ENCODE measurements at regions not wholly inside any gene's neighbourhood (a gene's known extent, or its start where the extent isn't known, plus 50 kb on each side); places are given as distances from the start of the nearest gene placed in this dataset.

DNA sequence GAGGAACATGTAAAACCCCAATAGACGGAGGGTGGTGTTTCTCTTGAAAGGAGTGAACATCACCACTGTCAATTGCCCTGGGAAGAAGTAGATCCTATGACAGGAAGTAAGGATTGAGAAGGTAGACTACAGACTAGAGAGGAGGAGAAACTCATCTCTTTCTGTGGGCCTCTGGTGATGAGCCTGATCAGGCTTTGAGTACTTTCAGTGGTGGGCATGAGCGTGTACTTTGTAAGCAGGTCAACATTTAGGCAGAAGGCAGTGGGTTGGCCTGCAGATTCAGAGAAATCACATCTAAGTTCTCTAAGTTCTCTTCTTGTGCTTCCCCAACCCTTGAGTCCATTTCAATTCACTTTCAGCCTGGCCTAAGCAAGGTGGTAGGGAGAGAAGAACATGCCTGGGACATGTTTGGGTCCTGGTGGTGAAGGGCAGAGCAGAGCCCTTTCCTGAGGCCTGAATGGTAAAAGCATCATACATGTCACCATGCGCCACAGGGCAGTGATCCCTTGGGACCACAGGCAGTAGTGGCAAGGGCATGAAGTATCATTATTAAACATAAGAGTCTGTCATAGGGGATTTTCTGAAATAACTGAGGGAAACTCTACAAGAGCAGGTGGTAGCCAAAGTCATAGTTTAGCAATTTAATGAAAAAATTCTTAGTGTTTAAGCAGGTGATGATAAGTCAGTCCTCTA, 56.4 kb upstream of the ANKRD1 start:
- TF ChIP-seq, protein P1, sequence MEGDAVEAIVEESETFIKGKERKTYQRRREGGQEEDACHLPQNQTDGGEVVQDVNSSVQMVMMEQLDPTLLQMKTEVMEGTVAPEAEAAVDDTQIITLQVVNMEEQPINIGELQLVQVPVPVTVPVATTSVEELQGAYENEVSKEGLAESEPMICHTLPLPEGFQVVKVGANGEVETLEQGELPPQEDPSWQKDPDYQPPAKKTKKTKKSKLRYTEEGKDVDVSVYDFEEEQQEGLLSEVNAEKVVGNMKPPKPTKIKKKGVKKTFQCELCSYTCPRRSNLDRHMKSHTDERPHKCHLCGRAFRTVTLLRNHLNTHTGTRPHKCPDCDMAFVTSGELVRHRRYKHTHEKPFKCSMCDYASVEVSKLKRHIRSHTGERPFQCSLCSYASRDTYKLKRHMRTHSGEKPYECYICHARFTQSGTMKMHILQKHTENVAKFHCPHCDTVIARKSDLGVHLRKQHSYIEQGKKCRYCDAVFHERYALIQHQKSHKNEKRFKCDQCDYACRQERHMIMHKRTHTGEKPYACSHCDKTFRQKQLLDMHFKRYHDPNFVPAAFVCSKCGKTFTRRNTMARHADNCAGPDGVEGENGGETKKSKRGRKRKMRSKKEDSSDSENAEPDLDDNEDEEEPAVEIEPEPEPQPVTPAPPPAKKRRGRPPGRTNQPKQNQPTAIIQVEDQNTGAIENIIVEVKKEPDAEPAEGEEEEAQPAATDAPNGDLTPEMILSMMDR (IDR thresholded peaks at IDR 0.05) = no peak
- TF ChIP-seq, protein P2, sequence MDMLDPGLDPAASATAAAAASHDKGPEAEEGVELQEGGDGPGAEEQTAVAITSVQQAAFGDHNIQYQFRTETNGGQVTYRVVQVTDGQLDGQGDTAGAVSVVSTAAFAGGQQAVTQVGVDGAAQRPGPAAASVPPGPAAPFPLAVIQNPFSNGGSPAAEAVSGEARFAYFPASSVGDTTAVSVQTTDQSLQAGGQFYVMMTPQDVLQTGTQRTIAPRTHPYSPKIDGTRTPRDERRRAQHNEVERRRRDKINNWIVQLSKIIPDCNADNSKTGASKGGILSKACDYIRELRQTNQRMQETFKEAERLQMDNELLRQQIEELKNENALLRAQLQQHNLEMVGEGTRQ (IDR thresholded peaks at IDR 0.05; ENCODE audit: borderline replicate concordance, low read depth, low read length) = no peak
- TF ChIP-seq TAF1 (IDR thresholded peaks at IDR 0.05; ENCODE audit: borderline replicate concordance, low read depth, low read length) (no peak), RCOR1 (IDR thresholded peaks at IDR 0.05; ENCODE audit: low read length) (no peak)

Measured in SK-N-SH (cell line).